AG04449 (cell line): ENCODE measurements at regions not wholly inside any gene's neighbourhood (a gene's known extent, or its start where the extent isn't known, plus 50 kb on each side); places are given as distances from the start of the nearest gene placed in this dataset.

ENCODE experiments used
- CTCF ChIA-PET: fragments of 350-600 bp; formaldehyde crosslinking; extraction: SDS; loops from one replicate; lab custom pipeline; 2021; ENCODE audit warnings: antibody characterized with exemption; lab: Yijun Ruan, JAX
- POLR2A ChIA-PET: fragments of 400-600, 350-600 bp; formaldehyde crosslinking; extraction: SDS; loops from one replicate; lab custom pipeline; 2020; ENCODE audit warnings: antibody characterized with exemption, inconsistent platforms; lab: Yijun Ruan, JAX
- DNase-seq: peaks from one replicate; pipeline ENCODE4 v3.0.0-alpha.2; 2010; ENCODE audit warnings: low read depth, low spot score
- H3K4me3 ChIP-seq: 2 replicates; pipeline ENCODE4 v1.5.1; 2011; ENCODE audit warnings: low read depth, mild to moderate bottlenecking, control low read depth, low read length
- CTCF ChIP-seq: IDR thresholded peaks from one replicate; pipeline ENCODE4 v1.5.1; 2011; ENCODE audit warnings: mild to moderate bottlenecking, moderate library complexity, low read length, control low read depth, inconsistent platforms; ENCODE audit not compliant: insufficient read depth; ENCODE audit errors: missing control alignments

DNA sequence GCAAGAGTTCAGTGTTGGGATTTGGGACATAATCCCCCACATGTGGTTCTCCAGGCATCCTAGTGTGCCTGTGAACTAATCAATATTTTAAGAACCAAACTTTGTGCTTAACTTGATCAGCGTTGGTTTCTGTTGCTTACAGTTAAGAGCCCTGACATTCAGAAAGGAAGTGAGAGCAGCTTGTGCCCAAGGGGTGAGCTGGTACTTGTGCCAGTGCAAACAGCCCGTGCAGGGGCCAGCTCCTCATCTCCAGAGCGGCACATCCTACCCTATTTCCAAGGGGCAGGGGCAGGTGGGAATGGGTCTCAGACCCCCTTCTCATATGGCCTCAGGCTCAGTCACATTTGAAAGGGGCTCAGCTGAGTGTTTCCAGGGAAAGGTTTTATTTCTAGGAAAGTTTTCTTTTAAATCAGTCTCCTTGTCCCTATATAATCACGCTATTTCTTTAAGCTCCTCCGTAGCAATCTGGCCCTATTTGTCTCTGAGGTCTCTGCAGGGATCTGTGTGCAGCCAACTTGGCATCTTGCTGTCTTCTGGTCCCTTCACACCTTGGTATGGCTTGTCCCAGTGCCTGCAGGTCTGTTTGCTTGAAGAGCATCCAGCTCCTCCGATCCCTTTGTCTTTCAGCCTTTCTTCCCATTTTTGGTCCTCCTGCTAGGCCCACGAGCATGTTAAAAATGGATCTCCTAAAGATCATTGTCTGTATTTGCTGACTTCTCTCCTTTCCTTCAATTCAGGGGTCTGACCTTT is 358.9 kb downstream of the HRH4 start:
- no peak overlapping the region for H3K4me3 ChIP-seq
- ChIA-PET CTCF (no interaction called here), POLR2A (no interaction called here)
- DNase-seq, result no peak
- no peak for TF ChIP-seq CTCF

DNA sequence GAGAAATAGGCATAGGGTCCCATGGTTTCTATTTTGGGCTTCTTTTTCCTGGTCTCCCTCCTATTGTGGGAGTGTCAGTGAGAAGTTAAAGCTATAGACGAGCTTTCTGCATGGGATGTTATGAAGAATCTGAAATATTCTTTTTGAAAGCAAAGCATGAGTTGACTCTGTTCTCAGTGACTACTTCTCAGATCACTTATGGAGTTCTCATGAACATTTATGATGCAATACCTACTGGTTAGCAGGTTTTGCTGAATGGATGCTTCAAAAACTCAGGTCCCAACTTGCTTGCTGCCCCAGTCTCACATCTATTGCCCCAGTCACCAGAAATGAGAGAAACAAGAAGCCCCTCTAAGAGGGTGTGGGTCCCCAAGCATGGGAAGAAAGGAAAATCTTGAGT is 365.0 kb downstream of the HRH4 start:
- CTCF ChIA-PET, result no interaction called here
- H3K4me3 ChIP-seq, result no peak overlapping the region
- TF ChIP-seq CTCF, result no peak
- no peak for DNase-seq
- POLR2A ChIA-PET, result no interaction called here

DNA sequence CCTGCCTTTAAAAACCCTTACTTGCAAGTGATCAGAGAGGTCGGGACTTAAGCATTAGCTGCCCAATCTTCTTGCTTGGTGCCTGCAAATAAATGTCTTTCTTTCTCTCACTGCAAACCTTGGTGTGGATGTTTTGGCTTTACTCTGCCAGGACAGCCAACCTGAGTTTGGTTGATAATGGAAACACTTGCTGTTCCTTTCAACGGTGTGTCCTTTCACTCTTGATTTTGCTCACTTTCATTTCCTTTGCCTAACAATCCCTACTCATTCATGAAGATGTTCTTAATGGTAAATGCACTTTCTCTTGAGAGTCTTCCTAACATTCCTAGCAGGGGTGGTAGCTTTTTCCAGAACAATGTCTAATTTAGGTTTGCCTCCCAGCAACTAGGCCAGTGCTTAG is 366.2 kb downstream of the HRH4 start:
- POLR2A ChIA-PET, result no interaction called here
- CTCF ChIA-PET, result no interaction called here
- no peak for DNase-seq

GRCh38 chr18:24827501-24827900 is 367.1 kb downstream of the HRH4 start:
- no peak for TF ChIP-seq CTCF
- CTCF ChIA-PET, result no interaction called here
- no peak for DNase-seq
- no peak overlapping the region for H3K4me3 ChIP-seq
- POLR2A ChIA-PET, result no interaction called here

More for the DNA sequence above, 366.2 kb downstream of the HRH4 start:
- no peak for TF ChIP-seq CTCF
- no peak overlapping the region for H3K4me3 ChIP-seq

GRCh38 chr18:24831081-24831480 is 370.6 kb downstream of the HRH4 start:
- no peak for DNase-seq
- POLR2A ChIA-PET, result no interaction called here
- H3K4me3 ChIP-seq, result no peak overlapping the region
- CTCF ChIA-PET, result no interaction called here
- TF ChIP-seq CTCF, result no peak

- ChIA-PET CTCF (no interaction called here), POLR2A (no interaction called here)
- no peak for DNase-seq
- no peak for TF ChIP-seq CTCF
- H3K4me3 ChIP-seq, result no peak overlapping the region
These were observed 371.6 kb downstream of the HRH4 start for GRCh38 chr18:24831871-24832665.
